ENCODE measurements at regions not wholly inside any gene's neighbourhood (a gene's known extent, or its start where the extent isn't known, plus 50 kb on each side); places are given as distances from the start of the nearest gene placed in this dataset.

GRCh38 chr18:77866351-77866750 is 616.7 kb downstream of the GALR1 start:
- H3K4me3 ChIP-seq (ENCODE audit: low read depth, low read length) = no peak overlapping the region
- no peak for TF ChIP-seq CTCF (IDR thresholded peaks at IDR 0.05; ENCODE audit: low read depth, low read length, missing control alignments)
- DNase-seq (ENCODE audit: low read depth) = no peak
- in situ Hi-C loops (cut with HindIII; ENCODE audit: low sequenced_read_pairs) = no loop called here

DNA sequence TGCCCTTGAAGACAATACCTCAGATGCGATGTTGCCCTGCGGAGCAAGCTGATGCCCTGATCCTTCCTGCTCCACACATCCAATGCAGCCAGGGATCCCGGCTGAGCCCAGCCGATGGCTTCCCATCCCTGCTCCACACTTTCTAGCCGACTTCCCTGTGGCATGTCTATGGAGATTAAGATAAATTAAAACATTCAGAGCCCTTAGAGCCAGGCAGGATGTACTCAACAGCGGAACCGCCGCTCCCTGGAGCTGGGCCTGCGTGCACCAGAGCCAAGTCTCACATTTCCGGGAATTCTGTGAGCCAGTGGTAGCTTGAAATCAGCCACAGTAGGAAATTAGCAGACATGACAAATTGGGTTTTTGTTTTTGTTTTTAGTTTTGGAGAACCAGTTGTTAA is 620.6 kb downstream of the GALR1 start:
- DNase-seq (ENCODE audit: low read depth) = no peak
- no peak overlapping the region for H3K4me3 ChIP-seq (ENCODE audit: low read depth, low read length)
- in situ Hi-C loops (cut with HindIII; ENCODE audit: low sequenced_read_pairs) = no loop called here
- TF ChIP-seq CTCF (IDR thresholded peaks at IDR 0.05; ENCODE audit: low read depth, low read length, missing control alignments) = no peak

DNA sequence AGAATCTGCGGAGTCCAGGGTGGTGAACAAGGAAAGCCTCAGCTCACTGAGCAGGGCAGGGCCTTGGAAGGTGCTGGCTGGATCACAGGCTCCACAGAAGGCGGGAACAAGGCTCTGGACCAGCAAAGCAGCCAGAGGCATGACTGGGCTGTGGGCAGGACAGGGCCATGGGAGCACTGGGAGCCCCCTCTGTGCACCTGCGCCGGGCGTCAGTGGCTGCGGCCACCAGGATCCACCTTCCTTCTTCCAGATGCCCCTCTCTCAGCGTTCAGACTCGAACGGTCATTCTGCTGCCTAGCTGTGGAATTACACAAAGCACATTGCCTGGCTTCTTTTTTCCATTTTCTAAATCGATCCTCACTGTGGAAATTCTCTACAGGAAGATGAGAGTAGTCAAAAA is 621.2 kb downstream of the GALR1 start:
- TF ChIP-seq CTCF (IDR thresholded peaks at IDR 0.05; ENCODE audit: low read depth, low read length, missing control alignments) = no peak
- no peak for DNase-seq (ENCODE audit: low read depth)
- no peak overlapping the region for H3K4me3 ChIP-seq (ENCODE audit: low read depth, low read length)
- in situ Hi-C loops (cut with HindIII; ENCODE audit: low sequenced_read_pairs) = no loop called here

GRCh38 chr18:77872166-77872565 is 622.5 kb downstream of the GALR1 start:
- in situ Hi-C loops (cut with HindIII; ENCODE audit: low sequenced_read_pairs) = no loop called here
- no peak for TF ChIP-seq CTCF (IDR thresholded peaks at IDR 0.05; ENCODE audit: low read depth, low read length, missing control alignments)
- DNase-seq (ENCODE audit: low read depth) = no peak
- no peak overlapping the region for H3K4me3 ChIP-seq (ENCODE audit: low read depth, low read length)

- DNase-seq (ENCODE audit: low read depth) = no peak
- H3K4me3 ChIP-seq (ENCODE audit: low read depth, low read length) = no peak overlapping the region
- TF ChIP-seq CTCF (IDR thresholded peaks at IDR 0.05; ENCODE audit: low read depth, low read length, missing control alignments) = no peak
- in situ Hi-C loops (cut with HindIII; ENCODE audit: low sequenced_read_pairs) = no loop called here
Observed at GRCh38 chr18:77876319-77876865, 626.7 kb downstream of the GALR1 start.

GRCh38 chr18:77879829-77880228 is 630.2 kb downstream of the GALR1 start:
- no peak overlapping the region for H3K4me3 ChIP-seq (ENCODE audit: low read depth, low read length)
- TF ChIP-seq CTCF (IDR thresholded peaks at IDR 0.05; ENCODE audit: low read depth, low read length, missing control alignments) = no peak
- in situ Hi-C loops (cut with HindIII; ENCODE audit: low sequenced_read_pairs) = no loop called here
- DNase-seq (ENCODE audit: low read depth) = no peak

GRCh38 chr18:77884454-77884853 is 634.8 kb downstream of the GALR1 start:
- in situ Hi-C loops (cut with HindIII; ENCODE audit: low sequenced_read_pairs) = no loop called here
- H3K4me3 ChIP-seq (ENCODE audit: low read depth, low read length) = no peak overlapping the region
- TF ChIP-seq CTCF (IDR thresholded peaks at IDR 0.05; ENCODE audit: low read depth, low read length, missing control alignments) = no peak
- DNase-seq (ENCODE audit: low read depth) = no peak

Measured in astrocyte of the cerebellum (primary cell).